ENCODE measurements at regions not wholly inside any gene's neighbourhood (a gene's known extent, or its start where the extent isn't known, plus 50 kb on each side); places are given as distances from the start of the nearest gene placed in this dataset.

GRCh38 chr2:14417551-14417950 is 215.0 kb upstream of the LRATD1 start:
- no TSS peak for BruUV-seq (replicated peaks)
- intact Hi-C loops (cut with micrococcal nuclease; ENCODE audit: unreplicated experiment) = loop anchor here (5.0 kb wide), 1 partner anchor 1395 kb away; no protein-coding TSS in a partner anchor
- POLR2A ChIA-PET = no interaction called here

GRCh38 chr2:14418115-14418514 is 214.4 kb upstream of the LRATD1 start:
- no peaks in the 10 kb centered on the region for H3K4me1 ChIP-seq (ENCODE audit: insufficient read depth, low read length, poor library complexity, severe bottlenecking)
- POLR2A ChIA-PET = no interaction called here

More at GRCh38 chr2:14417551-14417950, 215.0 kb upstream of the LRATD1 start:
- CTCF ChIA-PET (ENCODE audit: unreplicated experiment) = no interaction called here
- Histone ChIP-seq H3K4me3 (ENCODE audit: low read depth, low read length, poor library complexity, severe bottlenecking) (no peak overlapping the region), H3K79me2 (ENCODE audit: insufficient read depth, low read depth, low read length) (no peaks in the 10 kb centered on the region), H3K9me3 (ENCODE audit: low read length) (no peaks in the 10 kb centered on the region), H3K36me3 (ENCODE audit: insufficient read depth, low read length) (no peaks in the 10 kb centered on the region), H2AFZ (ENCODE audit: low read length) (no peak overlapping the region), H3K27ac (ENCODE audit: low read depth, low read length, poor library complexity, severe bottlenecking) (no peak overlapping the region), H4K20me1 (ENCODE audit: insufficient read depth, low read length) (no peaks in the 10 kb centered on the region), H3K4me1 (ENCODE audit: insufficient read depth, low read length, poor library complexity, severe bottlenecking) (no peaks in the 10 kb centered on the region), H3K4me2 (ENCODE audit: low read length) (no peak overlapping the region), H3K9me2 (ENCODE audit: insufficient read depth, low read length) (no peaks in the 10 kb centered on the region)
- no peak for TF ChIP-seq CTCF (conservative IDR thresholded peaks at IDR 0.05; ENCODE audit: low read length)
- TF ChIP-seq EZH2phosphoT487 (IDR thresholded peaks at IDR 0.05; ENCODE audit: borderline replicate concordance, low read depth, low read length) = no peak
- DNase-seq (ENCODE audit: low spot score) = no peak

More at GRCh38 chr2:14418115-14418514, 214.4 kb upstream of the LRATD1 start:
- Histone ChIP-seq H3K4me2 (ENCODE audit: low read length) (no peak overlapping the region), H4K20me1 (ENCODE audit: insufficient read depth, low read length) (no peaks in the 10 kb centered on the region), H2AFZ (ENCODE audit: low read length) (no peak overlapping the region), H3K36me3 (ENCODE audit: insufficient read depth, low read length) (no peaks in the 10 kb centered on the region), H3K27ac (ENCODE audit: low read depth, low read length, poor library complexity, severe bottlenecking) (no peak overlapping the region), H3K4me3 (ENCODE audit: low read depth, low read length, poor library complexity, severe bottlenecking) (no peak overlapping the region), H3K9me3 (ENCODE audit: low read length) (no peaks in the 10 kb centered on the region), H3K79me2 (ENCODE audit: insufficient read depth, low read depth, low read length) (no peaks in the 10 kb centered on the region), H3K9me2 (ENCODE audit: insufficient read depth, low read length) (no peaks in the 10 kb centered on the region)
- TF ChIP-seq CTCF (conservative IDR thresholded peaks at IDR 0.05; ENCODE audit: low read length) = no peak
- no peak for TF ChIP-seq EZH2phosphoT487 (IDR thresholded peaks at IDR 0.05; ENCODE audit: borderline replicate concordance, low read depth, low read length)
- no TSS peak for BruUV-seq (replicated peaks)
- CTCF ChIA-PET (ENCODE audit: unreplicated experiment) = no interaction called here
- intact Hi-C loops (cut with micrococcal nuclease; ENCODE audit: unreplicated experiment) = loop anchor here (5.0 kb wide), 1 partner anchor 1394 kb away; no protein-coding TSS in a partner anchor
- DNase-seq (ENCODE audit: low spot score) = no peak
